ENCODE measurements at regions not wholly inside any gene's neighbourhood (a gene's known extent, or its start where the extent isn't known, plus 50 kb on each side); places are given as distances from the start of the nearest gene placed in this dataset.
"Not testable (repeated sequence)": the region's sequence is repeated elsewhere in the genome, so short reads cannot be mapped to it uniquely, and the experiment has no call there.

- H3K36me3 ChIP-seq (ENCODE audit: insufficient read depth, insufficient read length, low read length): no peaks in the 10 kb centered on the region
- no peak for DNase-seq (ENCODE audit: low read depth, low spot score)
- H3K4me1 ChIP-seq (ENCODE audit: insufficient read depth, insufficient read length): peaks cover 11% of the 10 kb centered on the region
- no peak for TF ChIP-seq SUZ12 (IDR thresholded peaks at IDR 0.05; ENCODE audit: extremely low read depth, insufficient read depth, insufficient read length)
- no peak for TF ChIP-seq YY1 (IDR thresholded peaks at IDR 0.05; ENCODE audit: insufficient read depth, insufficient read length)
- no peak for TF ChIP-seq ZNF274 (IDR thresholded peaks at IDR 0.05; ENCODE audit: low read depth, low read length)
- H3K27me3 ChIP-seq (ENCODE audit: insufficient read depth, insufficient read length): no peaks in the 10 kb centered on the region
- H3K9ac ChIP-seq (ENCODE audit: insufficient read length, low read depth): no peak overlapping the region
- no peak overlapping the region for H3K4me3 ChIP-seq (ENCODE audit: insufficient read length, low read depth)
- no peaks in the 10 kb centered on the region for H3K9me3 ChIP-seq (ENCODE audit: insufficient read depth, low read length)
Measured at GRCh38 chr12:124698998-124699305, 131.5 kb upstream of the NCOR2 start.

GRCh38 chr12:124698211-124698997 is 131.0 kb upstream of the NCOR2 start:
- H3K4me3 ChIP-seq (ENCODE audit: insufficient read length, low read depth): no peak overlapping the region
- no peak for DNase-seq (ENCODE audit: low read depth, low spot score)
- no peaks in the 10 kb centered on the region for H3K9me3 ChIP-seq (ENCODE audit: insufficient read depth, low read length)
- H3K4me1 ChIP-seq (ENCODE audit: insufficient read depth, insufficient read length): peaks cover 11% of the 10 kb centered on the region
- no peaks in the 10 kb centered on the region for H3K36me3 ChIP-seq (ENCODE audit: insufficient read depth, insufficient read length, low read length)
- H3K27me3 ChIP-seq (ENCODE audit: insufficient read depth, insufficient read length): no peaks in the 10 kb centered on the region
- H3K9ac ChIP-seq (ENCODE audit: insufficient read length, low read depth): no peak overlapping the region
- TF ChIP-seq YY1 (IDR thresholded peaks at IDR 0.05; ENCODE audit: insufficient read depth, insufficient read length): no peak

- H3K9ac ChIP-seq (ENCODE audit: insufficient read length, low read depth); H3K27me3 ChIP-seq (ENCODE audit: insufficient read depth, insufficient read length); H3K4me3 ChIP-seq (ENCODE audit: insufficient read length, low read depth); DNase-seq (ENCODE audit: low read depth, low spot score); H3K36me3 ChIP-seq (ENCODE audit: insufficient read depth, insufficient read length, low read length); H3K9me3 ChIP-seq (ENCODE audit: insufficient read depth, low read length): not testable (repeated sequence)
- H3K4me1 ChIP-seq (ENCODE audit: insufficient read depth, insufficient read length): peaks cover 11% of the 10 kb centered on the region
Measured at GRCh38 chr12:124697722-124698121, 130.3 kb upstream of the NCOR2 start.

- TF ChIP-seq ZNF274 (IDR thresholded peaks at IDR 0.05; ENCODE audit: low read depth, low read length) (no peak), YY1 (IDR thresholded peaks at IDR 0.05; ENCODE audit: insufficient read depth, insufficient read length) (no peak), SUZ12 (IDR thresholded peaks at IDR 0.05; ENCODE audit: extremely low read depth, insufficient read depth, insufficient read length) (no peak)
- H3K9ac ChIP-seq (ENCODE audit: insufficient read length, low read depth): no peak overlapping the region
- peaks cover 11% of the 10 kb centered on the region for H3K4me1 ChIP-seq (ENCODE audit: insufficient read depth, insufficient read length)
- no peak overlapping the region for H3K4me3 ChIP-seq (ENCODE audit: insufficient read length, low read depth)
- no peaks in the 10 kb centered on the region for H3K36me3 ChIP-seq (ENCODE audit: insufficient read depth, insufficient read length, low read length)
- peaks cover 7% of the 10 kb centered on the region; the same call in 1 of the 2 replicates for H3K9me3 ChIP-seq (ENCODE audit: insufficient read depth, low read length)
- H3K27me3 ChIP-seq (ENCODE audit: insufficient read depth, insufficient read length): peaks cover 2% of the 10 kb centered on the region
- DNase-seq (ENCODE audit: low read depth, low spot score): no peak
Measured at GRCh38 chr12:124696693-124697476, 129.5 kb upstream of the NCOR2 start.

- Histone ChIP-seq H3K9me3 (ENCODE audit: insufficient read depth, low read length) (peaks cover 7% of the 10 kb centered on the region; the same call in 1 of the 2 replicates), H3K9ac (ENCODE audit: insufficient read length, low read depth) (no peak overlapping the region), H3K36me3 (ENCODE audit: insufficient read depth, insufficient read length, low read length) (no peaks in the 10 kb centered on the region), H3K4me1 (ENCODE audit: insufficient read depth, insufficient read length) (peaks cover 8% of the 10 kb centered on the region), H3K4me3 (ENCODE audit: insufficient read length, low read depth) (no peak overlapping the region), H3K27me3 (ENCODE audit: insufficient read depth, insufficient read length) (peaks cover 2% of the 10 kb centered on the region)
- no peak for TF ChIP-seq SUZ12 (IDR thresholded peaks at IDR 0.05; ENCODE audit: extremely low read depth, insufficient read depth, insufficient read length)
- no peak for TF ChIP-seq YY1 (IDR thresholded peaks at IDR 0.05; ENCODE audit: insufficient read depth, insufficient read length)
- TF ChIP-seq ZNF274 (IDR thresholded peaks at IDR 0.05; ENCODE audit: low read depth, low read length): no peak
- DNase-seq (ENCODE audit: low read depth, low spot score): no peak
Measured at GRCh38 chr12:124695861-124696260, 128.4 kb upstream of the NCOR2 start.

- Histone ChIP-seq H3K4me3 (ENCODE audit: insufficient read length, low read depth) (no peak overlapping the region), H3K36me3 (ENCODE audit: insufficient read depth, insufficient read length, low read length) (no peaks in the 10 kb centered on the region), H3K9me3 (ENCODE audit: insufficient read depth, low read length) (peaks cover 7% of the 10 kb centered on the region; the same call in 1 of the 2 replicates), H3K27me3 (ENCODE audit: insufficient read depth, insufficient read length) (peaks cover 2% of the 10 kb centered on the region), H3K9ac (ENCODE audit: insufficient read length, low read depth) (no peak overlapping the region), H3K4me1 (ENCODE audit: insufficient read depth, insufficient read length) (peaks cover 5% of the 10 kb centered on the region)
- no peak for TF ChIP-seq SUZ12 (IDR thresholded peaks at IDR 0.05; ENCODE audit: extremely low read depth, insufficient read depth, insufficient read length)
- no peak for TF ChIP-seq YY1 (IDR thresholded peaks at IDR 0.05; ENCODE audit: insufficient read depth, insufficient read length)
- no peak for TF ChIP-seq ZNF274 (IDR thresholded peaks at IDR 0.05; ENCODE audit: low read depth, low read length)
- no peak for DNase-seq (ENCODE audit: low read depth, low spot score)
Measured at GRCh38 chr12:124694846-124695497, 127.6 kb upstream of the NCOR2 start.

GRCh38 chr12:124694250-124694649 is 126.8 kb upstream of the NCOR2 start:
- Histone ChIP-seq H3K4me3 (ENCODE audit: insufficient read length, low read depth) (no peak overlapping the region), H3K9me3 (ENCODE audit: insufficient read depth, low read length) (peaks cover 7% of the 10 kb centered on the region; the same call in 1 of the 2 replicates), H3K4me1 (ENCODE audit: insufficient read depth, insufficient read length) (peaks cover 5% of the 10 kb centered on the region), H3K36me3 (ENCODE audit: insufficient read depth, insufficient read length, low read length) (no peaks in the 10 kb centered on the region), H3K9ac (ENCODE audit: insufficient read length, low read depth) (no peak overlapping the region), H3K27me3 (ENCODE audit: insufficient read depth, insufficient read length) (peaks cover 2% of the 10 kb centered on the region)
- no peak for DNase-seq (ENCODE audit: low read depth, low spot score)
- TF ChIP-seq ZNF274 (IDR thresholded peaks at IDR 0.05; ENCODE audit: low read depth, low read length) (no peak), YY1 (IDR thresholded peaks at IDR 0.05; ENCODE audit: insufficient read depth, insufficient read length) (no peak), SUZ12 (IDR thresholded peaks at IDR 0.05; ENCODE audit: extremely low read depth, insufficient read depth, insufficient read length) (no peak)
